ENCODE measurements at regions not wholly inside any gene's neighbourhood (a gene's known extent, or its start where the extent isn't known, plus 50 kb on each side); places are given as distances from the start of the nearest gene placed in this dataset.
"Not testable (repeated sequence)": the region's sequence is repeated elsewhere in the genome, so short reads cannot be mapped to it uniquely, and the experiment has no call there.

DNA sequence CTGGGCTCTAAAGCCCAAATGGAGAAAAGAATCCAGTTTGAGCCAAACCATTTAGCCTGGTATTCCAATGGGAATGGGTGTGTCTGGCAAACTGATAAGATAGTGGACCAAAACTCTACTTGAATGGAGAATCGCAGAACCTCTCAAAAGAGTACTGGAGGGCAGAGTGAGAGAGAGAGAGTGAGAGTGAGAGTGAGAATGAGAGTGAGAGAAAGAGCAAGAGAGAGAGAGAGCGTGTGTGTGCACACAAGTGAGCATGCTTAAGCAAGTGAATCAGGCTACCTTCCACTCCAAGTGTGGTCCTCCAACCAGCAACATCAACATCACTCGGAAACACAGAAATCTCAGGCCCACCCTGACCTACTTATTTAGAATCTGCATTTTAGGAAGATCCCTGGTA lies 58.8 kb downstream of the UQCRFS1 start:
- DNase-seq = no peak

DNA sequence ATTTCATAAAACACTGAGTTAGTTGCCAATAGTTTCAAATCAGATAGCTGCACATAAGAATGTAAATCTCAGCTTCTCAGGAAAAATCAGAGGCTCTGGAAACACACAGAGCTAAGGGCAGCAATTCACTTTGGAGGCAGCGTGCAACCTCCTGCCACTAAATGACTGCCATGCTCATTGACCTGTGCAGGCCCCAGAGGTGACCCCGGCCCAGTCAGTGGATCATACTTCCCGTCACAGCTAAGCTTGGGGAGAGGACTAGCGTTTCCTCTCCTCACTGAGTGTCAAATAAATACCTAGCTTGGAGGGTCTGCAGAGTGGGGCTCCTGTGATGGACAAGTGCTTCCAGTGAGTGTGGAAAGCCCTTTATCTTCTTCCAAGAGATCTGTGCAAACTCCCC lies 67.2 kb downstream of the UQCRFS1 start:
- no peak for DNase-seq

DNA sequence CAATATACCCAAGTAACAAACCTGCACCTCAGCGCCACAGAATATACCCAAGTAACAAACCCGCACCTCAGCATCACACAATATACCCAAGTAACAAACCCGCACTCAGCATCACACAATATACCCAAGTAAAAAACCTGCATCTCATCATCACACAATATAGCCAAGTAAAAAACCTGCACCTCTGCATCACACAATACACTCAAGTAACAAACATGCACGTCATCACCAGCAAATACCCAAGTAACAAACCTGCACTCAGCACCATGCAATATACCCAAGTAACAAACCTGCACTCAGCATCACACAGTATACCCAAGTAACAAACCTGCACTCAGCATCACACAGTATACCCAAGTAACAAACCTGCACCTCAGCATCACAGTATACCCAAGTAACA lies 69.8 kb downstream of the UQCRFS1 start:
- DNase-seq = no peak

DNA sequence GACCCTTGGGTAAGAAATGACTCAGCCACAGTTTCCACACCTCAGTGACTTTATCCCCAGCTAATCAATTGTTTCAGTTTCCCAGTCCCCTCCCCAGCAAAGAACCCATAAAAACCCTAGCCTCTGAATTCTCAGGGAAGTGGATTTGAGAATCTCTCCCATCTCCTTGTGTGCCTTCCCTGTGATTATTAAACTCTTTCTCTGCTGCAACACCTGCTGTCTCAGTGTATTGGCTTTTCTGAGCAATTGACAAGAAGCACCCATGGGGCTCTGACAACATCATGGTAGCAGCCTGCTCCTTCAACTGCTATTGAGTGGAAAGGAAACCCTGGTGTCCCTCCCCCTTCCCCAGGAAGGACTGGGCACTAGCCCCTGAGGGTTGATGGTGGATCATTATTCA lies 73.7 kb downstream of the UQCRFS1 start:
- no peak for DNase-seq

DNA sequence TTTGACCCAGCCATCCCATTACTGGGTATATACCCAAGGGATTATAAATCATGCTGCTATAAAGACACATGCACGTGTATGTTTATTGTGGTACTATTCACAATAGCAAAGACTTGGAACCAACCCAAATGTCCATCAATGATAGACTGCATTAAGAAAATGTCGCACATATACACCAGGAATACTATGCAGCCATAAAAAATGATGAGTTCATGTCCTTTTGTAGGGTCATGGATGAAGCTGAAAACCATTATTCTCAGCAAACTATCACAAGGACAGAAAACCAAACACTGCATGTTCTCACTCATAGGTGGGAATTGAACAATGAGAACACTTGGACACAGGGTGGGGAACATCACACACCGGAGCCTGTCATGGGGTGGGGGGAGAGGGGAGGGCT lies 74.7 kb downstream of the UQCRFS1 start:
- not testable (repeated sequence) for DNase-seq

DNA sequence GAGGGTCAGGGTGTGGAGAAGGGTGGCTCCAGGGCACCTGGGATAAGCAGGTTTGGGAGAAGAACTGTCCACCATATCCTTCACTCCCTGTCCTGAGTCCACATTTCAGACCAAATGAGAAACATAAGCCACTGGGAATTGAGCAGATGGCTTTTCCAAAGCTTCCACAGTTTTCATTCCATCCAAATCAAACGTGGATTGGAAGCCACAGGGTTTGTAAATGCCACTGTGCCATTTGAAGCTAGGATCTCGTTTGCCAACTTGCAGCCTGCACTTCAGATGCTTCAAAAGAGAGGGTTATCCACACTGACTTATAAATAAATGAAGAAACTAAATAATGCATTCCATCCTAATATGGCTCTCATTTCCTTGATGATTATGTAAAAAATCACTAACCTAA lies 81.5 kb downstream of the UQCRFS1 start:
- DNase-seq = no peak

DNA sequence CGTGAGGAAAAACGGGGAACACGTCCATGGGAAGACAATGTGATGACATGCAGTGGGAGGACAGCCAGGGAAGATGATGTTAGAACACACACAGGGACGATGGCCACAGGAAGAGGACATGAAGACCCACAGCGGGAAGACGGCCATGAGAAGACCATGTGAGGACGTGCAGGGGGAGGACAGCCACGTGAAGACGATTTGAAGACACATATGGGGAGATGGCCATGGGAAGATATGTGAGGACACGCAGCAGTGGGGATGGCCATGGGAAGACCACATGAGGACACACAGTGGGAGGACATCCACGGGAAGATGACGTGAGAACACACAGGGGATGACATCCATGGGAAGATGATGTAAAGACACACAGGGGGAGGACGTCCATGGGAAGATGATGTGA lies 83.8 kb downstream of the UQCRFS1 start:
- no peak for DNase-seq

DNA sequence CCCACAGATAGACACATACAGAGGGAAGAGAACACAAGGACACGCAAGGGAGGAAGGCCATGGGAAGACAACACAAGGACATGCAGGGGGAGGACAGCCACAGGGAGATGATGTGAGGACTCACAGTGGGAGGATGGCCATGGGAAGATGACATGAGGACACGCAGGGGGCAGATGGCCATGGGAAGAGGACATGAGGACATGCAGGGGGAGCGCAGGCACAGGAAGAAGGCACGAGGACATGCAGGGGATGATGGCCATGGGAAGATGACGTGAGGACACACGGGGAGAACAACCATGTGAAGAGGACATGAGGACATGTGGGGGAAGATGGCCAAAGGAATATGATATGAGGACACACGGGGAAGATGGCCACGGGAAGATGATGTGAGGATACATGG lies 84.7 kb downstream of the UQCRFS1 start:
- no peak for DNase-seq

DNA sequence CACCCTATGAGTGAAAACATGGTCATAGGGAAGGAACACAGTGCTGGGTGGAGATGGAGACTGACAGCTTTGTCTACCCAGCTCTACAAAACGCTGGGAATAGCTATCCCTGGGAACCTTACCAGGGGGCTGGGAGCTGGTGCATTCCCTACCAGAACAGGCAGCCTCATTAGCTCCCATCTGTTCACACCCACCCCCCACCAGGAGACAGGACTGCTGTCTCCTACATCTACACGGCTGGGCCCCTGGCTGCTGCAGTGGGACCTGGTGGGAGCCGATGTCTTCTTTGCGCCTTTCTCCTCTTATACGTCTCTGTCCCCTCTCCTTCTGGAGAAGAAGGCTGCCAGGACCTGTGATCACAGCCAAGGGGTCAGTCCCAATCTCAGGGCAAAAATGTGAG lies 90.8 kb downstream of the UQCRFS1 start:
- no peak for DNase-seq

DNA sequence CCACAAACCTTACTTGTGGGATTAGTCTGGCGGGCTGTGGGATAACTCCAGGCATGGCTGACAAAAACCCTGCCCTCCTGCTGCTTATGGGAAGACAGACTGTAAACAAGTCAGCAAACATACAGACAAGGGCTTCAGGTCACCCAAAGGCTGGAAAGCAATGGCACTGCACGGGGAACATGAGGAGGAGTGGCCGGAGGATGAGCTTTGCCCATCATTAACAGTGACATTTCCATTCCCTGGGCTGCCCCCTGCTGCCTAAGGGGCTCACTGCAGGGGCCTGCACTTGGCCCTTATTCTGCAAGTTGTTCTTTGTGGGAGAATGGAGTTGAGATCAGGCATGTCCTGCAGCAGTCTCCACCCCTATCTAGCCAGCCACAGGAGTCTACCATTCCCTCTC lies 91.3 kb downstream of the UQCRFS1 start:
- no peak for DNase-seq

DNA sequence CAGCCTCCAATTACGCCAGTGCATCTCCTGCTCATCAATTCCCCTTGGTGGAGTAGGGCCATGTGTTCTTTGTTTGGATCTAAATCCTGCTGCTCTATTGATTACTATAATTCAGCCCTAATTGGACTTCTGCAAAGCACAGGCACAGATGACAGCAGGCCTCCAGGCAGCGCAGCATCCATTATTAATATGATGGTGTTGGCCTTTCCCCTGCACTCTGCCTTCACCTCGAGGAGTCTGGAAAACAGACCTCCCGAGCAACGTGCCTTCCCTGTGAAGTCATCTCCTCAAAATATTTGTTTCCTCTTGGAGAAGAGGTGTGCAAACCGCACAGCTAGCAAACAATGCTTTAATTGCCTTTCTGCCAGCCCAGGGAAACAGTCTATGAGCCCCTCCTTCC lies 92.5 kb downstream of the UQCRFS1 start:
- no peak for DNase-seq

DNA sequence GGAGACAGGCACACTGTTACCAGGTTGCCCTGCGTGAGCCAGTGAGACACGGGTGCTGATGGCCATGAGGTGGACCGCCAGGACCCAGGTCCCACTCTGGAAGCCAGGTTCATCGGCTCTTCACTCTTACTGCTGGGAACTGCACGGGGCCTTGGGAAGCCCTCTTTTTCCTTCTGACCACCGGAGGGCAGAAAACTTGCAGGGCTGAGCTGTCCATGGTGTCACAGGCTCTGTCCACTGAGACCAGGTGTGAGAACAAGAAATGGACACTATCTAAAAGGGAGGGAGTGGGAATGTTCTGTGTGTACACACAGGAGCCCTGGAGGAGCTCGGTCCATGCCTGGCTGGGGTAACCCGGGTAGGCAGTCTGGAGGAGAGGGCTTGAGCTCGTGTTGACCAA lies 93.4 kb downstream of the UQCRFS1 start:
- no peak for DNase-seq

DNA sequence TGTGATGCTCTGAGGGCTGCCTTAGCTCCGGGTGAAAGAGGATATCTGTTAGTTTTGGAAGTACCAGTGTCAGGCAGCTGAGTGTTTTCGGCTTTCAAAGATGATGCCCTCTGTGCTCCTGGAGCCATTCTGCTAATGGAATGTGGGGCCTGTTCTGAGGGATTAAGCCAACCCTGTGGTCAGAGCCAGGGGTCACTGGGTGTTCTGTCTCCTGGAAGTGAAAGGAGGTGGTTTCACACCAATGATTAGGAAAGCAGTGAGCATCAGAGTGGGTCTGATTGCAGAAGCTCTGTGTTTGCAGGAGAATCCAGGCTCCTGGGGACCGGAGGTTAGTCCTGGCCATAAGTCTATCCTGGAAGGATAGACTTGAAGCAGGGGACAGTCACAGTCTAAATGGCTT lies 94.6 kb downstream of the UQCRFS1 start:
- DNase-seq = no peak

DNA sequence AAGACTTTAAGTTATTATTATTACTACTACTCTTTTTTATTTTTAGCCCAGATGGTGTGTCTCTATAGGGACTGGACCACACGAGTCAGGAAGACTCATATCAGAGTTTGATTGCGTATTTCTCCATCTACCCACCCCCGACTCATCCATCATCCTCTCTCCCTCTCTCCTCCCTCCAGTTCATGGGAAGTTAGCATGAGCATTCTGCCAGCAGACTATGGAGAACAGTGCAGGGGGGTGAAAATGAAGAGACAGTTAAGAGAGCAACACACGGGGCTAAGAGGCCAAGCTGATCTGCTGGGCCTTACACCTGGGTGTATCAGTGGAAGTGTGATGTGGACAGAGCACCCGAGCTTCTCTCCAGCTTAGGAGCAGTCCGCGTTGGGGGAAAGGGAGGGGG lies 95.0 kb downstream of the UQCRFS1 start:
- no peak for DNase-seq

DNA sequence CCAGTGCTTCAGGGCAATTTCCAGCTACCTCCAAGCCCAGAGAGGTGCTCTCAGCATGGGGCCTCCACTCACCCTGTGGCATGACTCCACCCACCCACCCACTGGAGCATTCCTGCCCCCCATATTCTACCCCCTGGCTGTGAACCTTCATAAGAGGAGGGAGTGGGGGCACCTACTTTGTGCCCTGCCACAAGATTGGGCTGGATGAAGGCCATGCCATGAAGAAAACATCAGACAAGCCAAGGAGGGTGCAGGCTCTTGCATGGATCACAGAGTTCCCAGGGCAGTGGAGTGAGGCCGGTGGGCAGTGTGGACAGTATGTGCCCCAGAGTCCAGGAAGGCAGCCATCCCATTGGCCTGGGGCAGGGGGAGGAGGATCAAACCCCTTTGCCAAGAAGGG lies 97.8 kb downstream of the UQCRFS1 start:
- no peak for DNase-seq

DNA sequence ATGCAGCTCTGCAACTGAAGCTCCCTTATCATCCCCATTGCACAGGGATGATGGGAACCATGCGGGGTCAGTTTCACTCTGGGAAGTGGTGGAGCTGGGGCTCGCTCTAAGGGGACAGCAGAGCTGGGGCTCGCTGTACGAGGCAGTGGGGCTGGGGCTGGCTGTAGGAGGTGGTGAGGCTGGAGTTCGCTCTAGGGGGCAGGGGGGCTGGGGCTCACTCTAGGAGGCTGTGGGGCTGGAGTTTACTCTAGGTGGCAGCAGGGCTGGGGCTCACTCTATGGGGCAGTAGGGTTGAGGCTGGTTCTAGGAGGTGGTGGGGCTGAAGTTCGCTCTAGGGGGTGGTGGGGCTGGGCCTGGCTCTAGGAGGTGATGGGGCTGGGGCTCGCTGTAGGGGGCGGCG lies 99.1 kb downstream of the UQCRFS1 start:
- DNase-seq = no peak

DNA sequence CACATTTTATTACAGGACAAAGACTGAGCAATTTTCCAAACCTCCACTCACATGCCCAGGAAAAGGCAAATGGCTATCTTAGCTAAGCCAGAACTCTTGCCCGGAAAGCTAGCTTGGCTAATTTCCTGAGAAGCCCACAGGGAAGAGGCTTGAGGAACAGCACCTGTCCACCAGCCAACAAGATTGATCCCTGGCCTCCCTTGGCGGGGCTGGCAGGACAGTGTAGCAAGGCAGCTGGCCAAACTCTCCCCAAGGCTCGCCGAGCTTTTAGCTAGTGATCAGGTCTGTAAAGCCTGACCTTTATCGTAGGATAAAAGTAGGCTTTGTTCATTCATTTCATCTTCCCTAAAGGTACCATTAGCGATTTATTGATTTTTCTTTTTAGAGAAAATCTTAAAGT lies 101.4 kb downstream of the UQCRFS1 start:
- no peak for DNase-seq

DNA sequence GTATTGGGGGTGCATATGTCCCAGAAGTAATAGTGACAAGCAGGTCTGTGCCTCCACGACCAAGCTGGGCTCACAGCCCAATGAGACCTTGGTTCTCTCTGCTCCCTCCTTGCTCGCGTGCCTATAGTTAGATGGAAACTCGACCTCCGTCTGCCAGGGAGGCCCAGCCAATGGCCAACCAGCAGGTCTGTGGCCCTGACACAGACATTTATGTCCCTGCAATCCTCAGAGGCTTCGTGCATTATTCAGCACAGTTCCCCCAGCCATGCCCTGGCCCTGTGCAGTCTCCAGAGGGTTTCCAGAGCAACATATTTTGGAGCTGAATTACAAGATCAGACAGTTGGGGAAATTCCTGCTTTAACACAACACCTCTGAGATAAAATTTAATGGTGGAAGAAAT lies 105.1 kb downstream of the UQCRFS1 start:
- no peak for DNase-seq

DNA sequence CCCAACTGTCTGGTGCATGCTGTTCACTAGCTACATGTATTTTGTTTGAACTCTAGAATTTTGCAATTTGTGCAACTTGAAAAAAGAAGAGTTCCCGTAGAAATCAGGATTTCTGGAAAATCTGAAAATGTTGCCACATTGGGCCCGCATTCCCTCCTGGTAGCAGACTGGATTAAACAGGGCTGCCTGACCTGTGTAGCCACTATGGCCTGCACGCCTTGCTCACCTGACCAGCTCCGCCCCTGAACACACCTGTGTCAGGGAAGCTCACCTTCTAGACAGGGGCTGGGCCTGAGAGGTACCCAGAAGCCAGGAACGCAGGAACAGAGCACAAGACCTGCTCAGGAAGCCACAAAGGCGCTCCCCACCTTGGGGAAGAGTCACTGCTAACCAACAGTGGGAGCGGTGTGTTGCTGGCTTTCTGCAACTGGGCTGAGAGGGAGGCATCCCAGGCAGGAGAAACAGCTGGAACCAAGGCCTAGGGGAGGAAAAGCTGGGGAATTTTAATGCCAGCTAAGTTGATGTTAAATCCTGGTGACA lies 106.5 kb downstream of the UQCRFS1 start:
- DNase-seq = no peak

DNA sequence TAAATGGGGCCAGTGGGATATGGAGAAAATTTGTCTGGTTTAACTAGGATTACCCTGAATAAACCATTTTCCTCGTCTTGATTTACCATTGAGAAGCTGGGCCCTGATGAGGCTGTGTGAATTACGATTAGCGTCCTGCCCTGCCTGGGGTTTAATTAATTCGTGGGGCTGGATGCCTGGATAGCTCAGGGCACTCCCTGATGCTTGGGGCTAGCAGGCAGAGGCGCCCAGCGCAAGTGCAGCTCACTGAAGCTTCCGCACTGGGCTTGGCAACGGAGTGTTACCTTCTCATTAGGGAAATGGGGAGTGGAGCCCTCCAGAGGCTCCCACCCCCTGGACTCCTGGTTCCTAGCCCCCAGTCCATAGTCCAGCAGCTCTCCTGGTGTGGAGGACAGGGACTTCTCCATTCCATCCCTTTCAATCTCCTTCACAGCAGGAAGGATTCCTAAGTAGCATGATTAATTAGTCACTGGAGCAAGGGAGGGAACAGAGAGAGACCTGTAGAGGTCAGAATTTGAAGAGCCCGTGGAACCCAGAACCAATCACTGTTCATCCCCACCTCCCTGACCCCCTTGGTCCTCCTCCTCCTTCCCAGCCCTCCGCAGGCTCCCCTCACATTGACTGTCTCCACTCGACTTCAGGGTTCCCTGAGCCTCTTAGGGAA lies 107.2 kb downstream of the UQCRFS1 start:
- no peak for DNase-seq

DNA sequence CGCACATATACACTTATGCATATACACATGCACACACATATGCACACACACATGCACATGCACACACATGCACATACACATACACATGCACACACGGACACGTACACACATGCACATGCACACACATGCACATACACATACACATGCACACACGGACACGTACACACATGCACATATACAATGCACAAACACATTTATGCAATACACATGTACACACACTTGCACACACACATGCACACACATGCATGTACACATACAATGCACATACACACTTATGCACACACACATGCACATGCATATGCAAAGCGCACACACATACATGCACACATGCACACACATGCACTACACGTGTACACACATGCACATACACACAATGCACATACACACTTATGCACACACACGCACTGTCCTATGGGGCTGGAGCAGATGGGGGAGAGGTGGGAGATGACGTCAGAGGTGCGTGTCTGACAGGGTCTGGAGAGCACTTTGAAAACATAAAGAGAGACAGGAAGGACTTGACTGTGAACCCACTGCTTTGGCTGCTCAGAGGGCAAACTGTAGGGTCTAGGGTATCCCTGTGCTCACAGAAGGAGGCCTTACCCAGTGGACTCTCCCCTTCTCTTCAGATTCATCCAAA lies 108.2 kb downstream of the UQCRFS1 start:
- DNase-seq = no peak

DNA sequence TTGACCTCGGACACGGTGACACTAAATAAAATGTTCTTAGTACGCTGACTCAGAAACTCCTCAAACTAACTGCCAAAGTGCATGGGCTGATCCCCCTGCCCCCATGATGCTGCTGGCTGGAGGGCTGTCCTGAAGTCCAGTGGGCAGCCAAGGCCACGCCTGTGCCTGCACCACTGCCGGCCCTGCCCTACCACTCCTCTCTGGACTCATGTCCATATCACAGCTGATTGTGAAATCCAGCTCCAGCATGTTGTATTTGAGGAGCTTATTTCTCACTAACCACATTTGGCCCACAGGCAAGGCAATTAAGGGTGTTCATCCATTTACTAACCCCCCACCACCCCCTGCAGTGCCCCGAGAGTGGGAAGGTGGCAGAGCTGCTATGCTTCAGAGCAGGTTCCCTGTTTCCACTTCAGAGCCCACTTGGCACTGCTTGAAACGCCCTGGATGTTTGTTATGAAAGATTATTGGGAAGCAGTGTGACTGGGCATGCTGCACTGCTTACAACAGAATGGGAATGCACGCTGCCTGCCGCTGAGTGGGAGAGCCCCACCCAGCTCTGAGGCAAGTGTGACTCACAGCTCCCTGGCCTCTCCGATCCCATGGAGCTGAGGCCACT lies 114.0 kb downstream of the UQCRFS1 start:
- no peak for DNase-seq

DNA sequence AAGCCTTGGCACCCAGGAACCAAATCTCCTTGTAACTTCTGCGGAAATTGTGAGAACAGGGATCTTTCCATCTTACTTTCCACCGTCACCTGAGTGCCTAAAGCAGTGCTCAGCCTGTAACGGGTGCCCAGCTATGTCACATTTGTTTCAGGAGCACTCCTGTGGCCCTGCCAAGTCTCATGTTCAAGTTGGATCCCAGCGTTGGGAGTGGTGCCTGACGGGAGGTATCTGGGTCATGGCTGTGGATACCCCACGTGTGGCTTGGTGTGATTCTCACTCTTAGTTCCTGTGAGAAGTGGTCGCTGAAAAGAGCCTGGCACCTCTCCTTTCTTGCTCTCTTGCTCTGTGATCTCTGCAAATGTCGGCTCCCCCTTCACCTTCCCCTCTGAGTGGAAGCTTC lies 114.9 kb downstream of the UQCRFS1 start:
- DNase-seq = no peak

DNA sequence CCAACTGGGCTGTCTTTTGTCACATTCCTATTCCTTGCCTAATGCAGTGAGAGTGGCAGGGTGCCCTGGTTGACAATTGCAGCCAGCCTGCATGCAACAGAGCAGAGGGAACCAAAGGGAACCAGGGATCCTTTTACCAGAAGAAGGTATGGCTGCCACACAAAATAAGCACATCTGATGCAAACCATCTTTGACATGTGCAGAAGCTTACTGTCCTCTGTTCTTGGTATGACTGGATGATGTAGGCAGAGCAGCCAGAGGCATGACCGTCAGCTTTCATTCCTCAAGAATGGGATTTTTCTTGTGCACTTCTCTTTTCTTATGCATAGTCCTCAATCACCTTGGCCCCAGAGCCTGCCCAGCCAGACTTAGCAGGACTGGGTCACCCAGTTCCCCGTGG lies 116.1 kb downstream of the UQCRFS1 start:
- no peak for DNase-seq

DNA sequence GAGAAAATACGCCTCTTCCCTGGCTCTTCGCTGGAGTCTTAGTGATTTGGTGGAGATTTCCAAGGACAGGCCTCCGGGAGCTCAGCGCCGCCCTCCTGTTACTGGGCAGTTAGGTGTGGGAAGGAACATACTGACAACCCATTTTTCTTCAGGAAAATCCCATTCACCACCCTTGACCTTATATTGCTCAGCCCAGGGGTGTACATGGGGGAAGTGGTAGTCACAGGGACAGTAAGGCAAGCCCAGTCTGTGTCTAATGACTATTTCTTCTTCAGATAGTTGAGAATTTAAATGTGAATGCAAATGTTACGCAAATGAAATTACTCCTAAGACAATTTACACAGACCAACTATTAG lies 119.4 kb downstream of the UQCRFS1 start:
- no peak for DNase-seq

All from cortex of kidney (tissue), 1 donor.